Bronchial epithelial cell (primary cell): ENCODE measurements at regions not wholly inside any gene's neighbourhood (a gene's known extent, or its start where the extent isn't known, plus 50 kb on each side); places are given as distances from the start of the nearest gene placed in this dataset.
A peak's percentile ranks its signal among the peaks of the same experiment; 100 is the strongest.

Experiments used
- DNase-seq: peaks from one replicate; pipeline ENCODE4 v3.0.0-alpha.2; 2010; ENCODE audit warnings: low read depth
- FAIRE-seq: peaks from 2 replicates; lab custom pipeline; 2011; peaks lifted over from hg19 to GRCh38; lab: Jason Lieb, UNC
- H3K27me3 ChIP-seq: 2 replicates; pipeline ENCODE4 v1.5.1; 2011; ENCODE audit warnings: low read length; ENCODE audit not compliant: control insufficient read depth, insufficient read depth
- H3K36me3 ChIP-seq: 2 replicates; pipeline ENCODE4 v1.5.1; 2011; ENCODE audit warnings: low read length; ENCODE audit not compliant: control insufficient read depth, insufficient read depth
- H3K4me3 ChIP-seq: 2 replicates; pipeline ENCODE4 v1.5.1; 2011; ENCODE audit warnings: mild to moderate bottlenecking, low read depth, low read length, control low read depth
- CTCF ChIP-seq: IDR thresholded peaks from 2 replicates; pipeline ENCODE4 v1.5.1; 2011; ENCODE audit warnings: mild to moderate bottlenecking, moderate library complexity, low read length, control low read depth, inconsistent platforms; ENCODE audit not compliant: insufficient read depth, severe bottlenecking

DNA sequence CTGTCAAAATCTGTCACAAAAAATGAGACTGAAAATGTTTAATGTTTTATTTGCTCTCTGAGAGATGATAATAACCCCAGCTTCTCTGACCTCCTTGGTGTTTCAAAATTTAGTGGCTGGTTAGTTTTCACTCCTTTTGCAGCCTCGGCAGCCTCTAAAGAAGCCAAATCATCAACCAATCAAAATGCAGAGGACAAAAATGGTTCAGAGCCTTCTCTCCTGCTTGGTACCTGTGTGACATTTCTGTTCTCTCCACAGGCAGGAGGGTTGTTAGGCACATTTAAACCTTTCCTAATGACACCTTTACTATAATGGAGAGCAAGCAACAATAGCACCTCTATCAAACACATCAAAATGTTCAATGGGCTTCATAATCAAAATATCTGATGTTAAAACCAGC, 375.5 kb downstream of the HACE1 start:
- DNase-seq (no peak), FAIRE-seq (no peak)
- Histone ChIP-seq H3K4me3 (no peak overlapping the region), H3K27me3 (no peaks in the 10 kb centered on the region), H3K36me3 (no peaks in the 10 kb centered on the region)
- TF ChIP-seq CTCF, result no peak

DNA sequence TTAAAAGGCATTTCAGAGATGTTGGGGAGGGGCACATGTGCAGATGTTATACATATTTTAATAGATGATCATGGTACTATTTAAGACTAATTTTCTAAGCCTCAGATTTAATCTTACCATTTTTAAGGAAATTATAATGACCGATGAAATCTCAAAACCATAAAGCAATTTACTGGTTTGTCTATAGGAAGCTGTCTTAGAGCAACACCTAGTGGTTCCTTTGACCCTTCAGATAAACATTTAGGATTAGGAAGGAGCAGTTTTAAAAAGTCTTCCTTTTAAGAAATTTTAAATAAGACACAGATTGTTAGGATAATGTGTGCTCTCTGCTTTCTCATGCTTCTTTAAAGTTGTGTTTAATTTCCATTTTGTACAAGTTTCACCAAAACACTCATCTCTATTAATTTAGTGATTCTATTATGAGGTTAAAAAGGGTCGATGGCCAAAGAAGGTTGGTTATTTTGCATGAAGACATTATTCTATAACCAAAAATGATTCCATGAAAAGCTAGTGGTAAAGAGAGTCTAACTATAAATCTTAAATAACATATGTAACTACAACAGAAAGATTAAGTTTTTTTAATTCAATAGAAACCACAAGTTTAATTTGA, 376.4 kb downstream of the HACE1 start:
- H3K36me3 ChIP-seq, result no peaks in the 10 kb centered on the region
- H3K4me3 ChIP-seq, result no peak overlapping the region
- H3K27me3 ChIP-seq, result no peaks in the 10 kb centered on the region
- TF ChIP-seq CTCF, result no peak
- FAIRE-seq, result no peak
- DNase-seq, result peak; percentile 10

- H3K36me3 ChIP-seq, result no peaks in the 10 kb centered on the region
- H3K4me3 ChIP-seq, result no peak overlapping the region
- no peaks in the 10 kb centered on the region for H3K27me3 ChIP-seq
- no peak for FAIRE-seq
- TF ChIP-seq CTCF, result no peak
- DNase-seq, result no peak
These were observed 382.1 kb downstream of the HACE1 start for GRCh38 chr6:104477569-104477968.

DNA sequence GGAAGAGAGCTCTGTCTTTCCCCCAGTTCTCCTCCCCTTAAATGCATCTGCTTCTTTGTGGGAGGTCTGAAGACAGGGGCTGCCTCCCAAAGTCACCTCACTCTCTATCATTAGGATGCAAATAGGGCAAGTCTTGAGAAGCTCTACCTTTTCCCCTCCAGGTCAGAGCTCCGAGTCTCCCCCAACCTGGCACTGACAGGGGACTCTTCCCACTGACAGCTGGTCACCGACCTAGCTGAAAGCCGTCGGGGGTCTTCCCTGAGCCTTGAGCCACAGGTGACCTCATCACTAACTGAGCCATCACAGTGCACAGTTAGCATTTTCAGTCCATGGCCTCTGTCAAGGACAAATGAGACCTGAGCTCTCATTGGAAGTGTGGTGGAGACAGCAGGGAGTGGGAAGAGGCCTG, 386.7 kb downstream of the HACE1 start:
- Histone ChIP-seq H3K36me3 (no peaks in the 10 kb centered on the region), H3K27me3 (no peaks in the 10 kb centered on the region), H3K4me3 (no peak overlapping the region)
- no peak for DNase-seq
- FAIRE-seq, result no peak
- TF ChIP-seq CTCF, result no peak

GRCh38 chr6:104472021-104472901, 387.5 kb downstream of the HACE1 start:
- no peaks in the 10 kb centered on the region for H3K36me3 ChIP-seq
- FAIRE-seq (no peak), DNase-seq (no peak)
- H3K27me3 ChIP-seq, result no peaks in the 10 kb centered on the region
- no peak for TF ChIP-seq CTCF
- no peak overlapping the region for H3K4me3 ChIP-seq
